Astrocyte of the cerebellum (primary cell): ENCODE measurements at regions not wholly inside any gene's neighbourhood (a gene's known extent, or its start where the extent isn't known, plus 50 kb on each side); places are given as distances from the start of the nearest gene placed in this dataset.

Experiments used
- DNase-seq: peaks from one replicate; pipeline ENCODE4 v3.0.0-alpha.2; 2011; ENCODE audit warnings: low read depth
- H3K4me3 ChIP-seq: 2 replicates; pipeline ENCODE4 v1.5.1; 2011; ENCODE audit warnings: mild to moderate bottlenecking, low read depth, low read length, moderate library complexity
- CTCF ChIP-seq: IDR thresholded peaks from 2 replicates; pipeline ENCODE4 v1.5.1; 2012; ENCODE audit warnings: low read length, low read depth, moderate library complexity, mild to moderate bottlenecking; ENCODE audit errors: missing control alignments
- in situ Hi-C: cut with HindIII; loops from 2 replicates; pipeline ENCODE4 v1.10.0; 2017; ENCODE audit warnings: low sequenced_read_pairs

DNA sequence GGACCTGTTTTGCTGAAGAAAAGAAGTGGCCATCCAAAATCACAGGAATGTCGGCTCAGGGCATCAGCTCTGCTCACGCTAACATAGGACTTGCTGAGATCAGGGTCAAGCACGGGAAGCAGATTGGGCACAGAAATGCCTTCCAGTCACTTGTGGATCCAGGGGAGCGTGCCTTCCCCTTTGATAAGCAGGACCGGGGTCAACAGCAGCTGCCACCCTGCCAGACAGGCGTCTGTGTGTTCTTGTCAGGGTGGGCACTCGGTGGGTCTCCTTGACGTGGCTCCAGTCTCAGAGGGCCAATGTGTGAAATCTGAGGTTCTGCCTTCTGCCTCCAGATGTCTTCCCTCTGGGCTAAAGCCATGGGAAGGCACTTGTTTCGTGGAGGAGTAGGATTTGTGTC lies 313.7 kb upstream of the IRX4 start:
- DNase-seq, result no peak
- TF ChIP-seq CTCF, result no peak
- H3K4me3 ChIP-seq, result no peak overlapping the region
- in situ Hi-C loops, result no loop called here

- in situ Hi-C loops, result no loop called here
- no peak overlapping the region for H3K4me3 ChIP-seq
- no peak for DNase-seq
- no peak for TF ChIP-seq CTCF
Observed at GRCh38 chr5:2194949-2195348, 312.2 kb upstream of the IRX4 start.

GRCh38 chr5:2194236-2194555 lies 311.5 kb upstream of the IRX4 start:
- no peak overlapping the region for H3K4me3 ChIP-seq
- in situ Hi-C loops, result no loop called here
- no peak for DNase-seq
- TF ChIP-seq CTCF, result no peak

GRCh38 chr5:2193542-2194235 lies 311.0 kb upstream of the IRX4 start:
- no peak for DNase-seq
- in situ Hi-C loops, result no loop called here

GRCh38 chr5:2193142-2193541 lies 310.4 kb upstream of the IRX4 start:
- no peak for TF ChIP-seq CTCF
- DNase-seq, result no peak
- in situ Hi-C loops, result no loop called here
- H3K4me3 ChIP-seq, result no peak overlapping the region

More at GRCh38 chr5:2193542-2194235, 311.0 kb upstream of the IRX4 start:
- no peak overlapping the region for H3K4me3 ChIP-seq
- no peak for TF ChIP-seq CTCF

DNA sequence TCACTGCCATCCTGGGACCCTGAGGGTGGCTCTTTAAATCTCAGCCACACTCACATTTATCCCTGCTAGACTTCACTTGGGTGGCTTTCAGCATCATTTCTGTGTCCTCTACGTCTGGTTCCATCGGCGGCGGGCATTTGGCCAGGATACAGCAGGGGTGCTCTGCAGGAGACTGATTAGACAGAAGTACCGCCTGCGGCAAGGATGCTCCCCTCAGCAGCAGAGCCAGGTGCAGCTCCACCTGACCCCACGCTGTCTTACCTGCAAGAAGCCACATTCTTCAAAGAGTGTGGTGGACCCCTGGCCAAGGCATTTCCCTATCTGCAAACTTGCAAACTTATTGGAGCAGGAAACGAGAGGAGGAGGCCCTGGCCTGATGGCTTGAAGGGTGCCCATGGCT lies 309.8 kb upstream of the IRX4 start:
- no peak overlapping the region for H3K4me3 ChIP-seq
- in situ Hi-C loops, result no loop called here
- no peak for DNase-seq
- TF ChIP-seq CTCF, result no peak
